H9 (cell line): ENCODE measurements at regions not wholly inside any gene's neighbourhood (a gene's known extent, or its start where the extent isn't known, plus 50 kb on each side); places are given as distances from the start of the nearest gene placed in this dataset.

Source experiments
- DNase-seq: peaks from one replicate; pipeline ENCODE4 v3.0.0-alpha.2; 2017
- H2AFZ ChIP-seq: one replicate; pipeline ENCODE4 v1.6.1; 2013; ENCODE audit warnings: mild to moderate bottlenecking, low read length, control low read depth, moderate library complexity
- H2AK5ac ChIP-seq: 2 replicates; pipeline ENCODE4 v1.6.1; 2013; ENCODE audit warnings: low read length, control low read depth, mixed read lengths; ENCODE audit not compliant: insufficient read length
- H2BK120ac ChIP-seq: one replicate; pipeline ENCODE4 v1.6.1; 2013; ENCODE audit warnings: low read depth, mild to moderate bottlenecking, low read length, control low read depth, inconsistent platforms; ENCODE audit not compliant: poor library complexity, severe bottlenecking
- H2BK12ac ChIP-seq: 2 replicates; pipeline ENCODE4 v1.6.1; 2013; ENCODE audit warnings: low read length, control low read depth, mixed read lengths, low read depth; ENCODE audit not compliant: insufficient read length
- H2BK15ac ChIP-seq: 2 replicates; pipeline ENCODE4 v1.6.1; 2013; ENCODE audit warnings: low read depth, low read length, control low read depth
- H2BK20ac ChIP-seq: one replicate; pipeline ENCODE4 v1.6.1; 2013; ENCODE audit warnings: low read depth, mild to moderate bottlenecking, low read length, control low read depth, inconsistent platforms; ENCODE audit not compliant: poor library complexity, severe bottlenecking
- H2BK5ac ChIP-seq: 2 replicates; pipeline ENCODE4 v1.6.1; 2013; ENCODE audit warnings: low read length, control low read depth, mixed read lengths; ENCODE audit not compliant: insufficient read length
- H3K14ac ChIP-seq: 2 replicates; pipeline ENCODE4 v1.6.1; 2013; ENCODE audit warnings: low read length, control low read depth; ENCODE audit not compliant: insufficient read depth
- H3K18ac ChIP-seq: 2 replicates; pipeline ENCODE4 v1.6.1; 2013; ENCODE audit warnings: low read depth, mild to moderate bottlenecking, mixed read lengths, low read length, control low read depth; ENCODE audit not compliant: insufficient read length
- H3K23ac ChIP-seq: 2 replicates; pipeline ENCODE4 v1.6.1; 2013; ENCODE audit warnings: low read length, control low read depth, mixed read lengths, low read depth; ENCODE audit not compliant: insufficient read length
- H3K23me2 ChIP-seq: 2 replicates; pipeline ENCODE4 v1.6.1; 2013; ENCODE audit warnings: low read depth, mild to moderate bottlenecking, mixed read lengths, low read length, control low read depth; ENCODE audit not compliant: insufficient read length, poor library complexity, severe bottlenecking
- H3K27ac ChIP-seq: 2 replicates; pipeline ENCODE4 v1.5.1; 2013; ENCODE audit warnings: low read length, control low read depth, mixed read lengths, low read depth; ENCODE audit not compliant: insufficient read length
- H3K27me3 ChIP-seq: 2 replicates; pipeline ENCODE4 v1.6.1; 2013; ENCODE audit warnings: low read length, control low read depth, inconsistent platforms; ENCODE audit not compliant: insufficient read depth
- H3K4ac ChIP-seq: 2 replicates; pipeline ENCODE4 v1.6.1; 2013; ENCODE audit warnings: low read depth, mild to moderate bottlenecking, control low read depth, inconsistent platforms, low read length, moderate library complexity
- H3K4me1 ChIP-seq: 2 replicates; pipeline ENCODE4 v1.6.1; 2013; ENCODE audit warnings: low read length, control low read depth, inconsistent platforms; ENCODE audit not compliant: insufficient read depth
- H3K4me2 ChIP-seq: 2 replicates; pipeline ENCODE4 v1.6.1; 2013; ENCODE audit warnings: low read length, control low read depth, mixed read lengths; ENCODE audit not compliant: insufficient read length, insufficient read depth
- H3K56ac ChIP-seq: 2 replicates; pipeline ENCODE4 v1.6.1; 2013; ENCODE audit warnings: low read depth, mild to moderate bottlenecking, mixed read lengths, low read length, control low read depth; ENCODE audit not compliant: insufficient read length
- H3K79me1 ChIP-seq: 2 replicates; pipeline ENCODE4 v1.6.1; 2013; ENCODE audit warnings: low read depth, mild to moderate bottlenecking, moderate library complexity, low read length, control low read depth, inconsistent platforms; ENCODE audit not compliant: insufficient read depth, poor library complexity, severe bottlenecking
- H3K79me2 ChIP-seq: 2 replicates; pipeline ENCODE4 v1.6.1; 2013; ENCODE audit warnings: low read length, control low read depth, inconsistent platforms; ENCODE audit not compliant: insufficient read depth
- H3K9ac ChIP-seq: 2 replicates; pipeline ENCODE4 v1.6.1; 2013; ENCODE audit warnings: low read length, control low read depth, mixed read lengths; ENCODE audit not compliant: insufficient read length; ENCODE audit errors: extremely low read depth
- H3K9me3 ChIP-seq: one replicate; pipeline ENCODE4 v1.6.1; 2013; ENCODE audit warnings: low read depth, low read length, inconsistent platforms; ENCODE audit not compliant: control insufficient read depth
- H3T11ph ChIP-seq: one replicate; pipeline ENCODE4 v1.6.1; 2013; ENCODE audit warnings: mild to moderate bottlenecking, low read length, control low read depth, inconsistent platforms
- H4K20me1 ChIP-seq: one replicate; pipeline ENCODE4 v1.6.1; 2013; ENCODE audit not compliant: control insufficient read depth, insufficient read length, insufficient read depth
- H4K5ac ChIP-seq: 2 replicates; pipeline ENCODE4 v1.6.1; 2013; ENCODE audit warnings: low read depth, mild to moderate bottlenecking, mixed read lengths, low read length, control low read depth; ENCODE audit not compliant: insufficient read length
- H4K8ac ChIP-seq: replicated peaks from 2 replicates; pipeline ENCODE4 v1.6.1; 2013; ENCODE audit warnings: low read length, control low read depth, mixed read lengths, low read depth; ENCODE audit not compliant: insufficient read length
- H4K91ac ChIP-seq: 2 replicates; pipeline ENCODE4 v1.6.1; 2013; ENCODE audit warnings: low read depth, mild to moderate bottlenecking, moderate library complexity, mixed read lengths, low read length, control low read depth; ENCODE audit not compliant: insufficient read length
- H3K27ac Mint-ChIP-seq, 3 experiments: 2 replicates in 2 of 3; 3 replicates in 1 of 3; pipeline ENCODE4 v1.8.0; 2020 to 2021; ENCODE audit warnings: mixed read lengths in 3 of 3, mild to moderate bottlenecking in 1 of 3, moderate library complexity in 1 of 3
- H3K27me3 Mint-ChIP-seq: 2 replicates; pipeline ENCODE4 v1.8.0; 2021; ENCODE audit warnings: low read depth, mild to moderate bottlenecking, moderate library complexity, mixed read lengths
- H3K36me3 Mint-ChIP-seq, 3 experiments: 2 replicates in 2 of 3; 3 replicates in 1 of 3; pipeline ENCODE4 v1.8.0; 2020 to 2021; ENCODE audit warnings: low read depth in 3 of 3, mixed read lengths in 3 of 3; ENCODE audit not compliant: insufficient read depth in 1 of 3
- H3K4me1 Mint-ChIP-seq, 2 experiments: 2 replicates each; pipeline ENCODE4 v1.8.0; 2020; ENCODE audit warnings: mixed read lengths in 2 of 2
- H3K4me3 Mint-ChIP-seq, 2 experiments: 2 replicates in 1 of 2; 3 replicates in 1 of 2; pipeline ENCODE4 v1.8.0; 2020 to 2021; ENCODE audit warnings: mild to moderate bottlenecking in 2 of 2, mixed read lengths in 2 of 2, moderate library complexity in 1 of 2
- H3K9me3 Mint-ChIP-seq, 2 experiments: 2 replicates in 1 of 2; 3 replicates in 1 of 2; pipeline ENCODE4 v1.8.0; 2020; ENCODE audit warnings: mild to moderate bottlenecking in 2 of 2, mixed read lengths in 2 of 2, moderate library complexity in 1 of 2
- CTCF ChIP-seq: fragments of 200-600 bp; sonication (generic); conservative IDR thresholded peaks from 3 replicates; pipeline ENCODE4 v1.8.0; 2021; ENCODE audit warnings: antibody characterized with exemption, mild to moderate bottlenecking
- WGBS: extraction: QIAGEN DNeasy Blood & Tissue Kit; methylation state at CpG from one replicate; pipeline ENCODE4 v1.1.7; 2013; ENCODE audit warnings: missing lambda C conversion rate, low lambda C conversion rate, mixed read lengths; ENCODE audit not compliant: insufficient read length; ENCODE audit errors: extremely low coverage; 5-methylcytosine and 5-hydroxymethylcytosine counted together

GRCh38 chr17:33560165-33560564 is 267.1 kb upstream of the ASIC2 start:
- Histone ChIP-seq H2BK12ac (no peak overlapping the region), H4K91ac (no peak overlapping the region), H3K56ac (no peak overlapping the region), H4K8ac (no peak overlapping the region), H3K27ac (no peak overlapping the region), H2BK5ac (no peak overlapping the region), H3K14ac (no peak overlapping the region), H2AK5ac (no peak overlapping the region), H3K18ac (no peak overlapping the region), H3K27me3 (no peaks in the 10 kb centered on the region), H3K23me2 (no peaks in the 10 kb centered on the region), H2BK15ac (no peak overlapping the region), H2BK20ac (no peak overlapping the region), H3K79me1 (no peaks in the 10 kb centered on the region), H3K9me3 (no peaks in the 10 kb centered on the region), H3T11ph (peak overlapping the region; percentile 61), H4K20me1 (no peaks in the 10 kb centered on the region), H3K79me2 (no peaks in the 10 kb centered on the region), H3K4me2 (no peak overlapping the region), H4K5ac (no peak overlapping the region), H3K4ac (no peak overlapping the region), H2BK120ac (no peak overlapping the region), H3K4me1 (no peaks in the 10 kb centered on the region), H3K23ac (no peak overlapping the region), H2AFZ (no peak overlapping the region), H3K9ac (no peak overlapping the region)
- no peak for TF ChIP-seq CTCF
- WGBS = no CpG with 5 or more reads among the region's 5 CpGs
- H3K4me1 Mint-ChIP-seq = peaks cover 0 to 3% of the 10 kb centered on the region in 2 experiments; a peak in 1 of 4 replicates
- DNase-seq = no peak
- peaks cover 4 to 8% of the 10 kb centered on the region in 2 experiments for H3K9me3 Mint-ChIP-seq
- H3K36me3 Mint-ChIP-seq = peaks cover 0 to 5% (median 3%) of the 10 kb centered on the region in 3 experiments; a peak in 3 of 7 replicates
- no peak overlapping the region; a peak in 1 of 7 replicates for H3K27ac Mint-ChIP-seq
- H3K27me3 Mint-ChIP-seq = no peaks in the 10 kb centered on the region; the same call in 1 of the 2 replicates
- H3K4me3 Mint-ChIP-seq = no peak overlapping the region
